B cell (primary cell): ENCODE measurements at regions not wholly inside any gene's neighbourhood (a gene's known extent, or its start where the extent isn't known, plus 50 kb on each side); places are given as distances from the start of the nearest gene placed in this dataset.

ENCODE experiments used
- ATAC-seq: fragments of 200-7000 bp; cut with Tn5 transposase; one replicate; pipeline ENCODE4 v1.10.0; 2021; ENCODE audit warnings: low read depth, mild to moderate bottlenecking, moderate number of reproducible peaks, moderate library complexity
- CTCF ChIA-PET: fragments of 350-600 bp; sonication (Branson Sonifier 250); formaldehyde crosslinking; loops from one replicate; lab custom pipeline; 2021; ENCODE audit warnings: antibody characterized with exemption, inconsistent platforms; lab: Charles Lee
- POLR2A ChIA-PET: fragments of 350-600 bp; sonication (Branson Sonifier 250); formaldehyde crosslinking; loops from one replicate; lab custom pipeline; 2021; ENCODE audit warnings: antibody characterized with exemption; lab: Charles Lee
- DNase-seq: peaks from one replicate; pipeline ENCODE4 v3.0.0; 2013
- H2AFZ ChIP-seq: 2 replicates; pipeline ENCODE4 v1.6.1; 2012; ENCODE audit warnings: mild to moderate bottlenecking, low read depth, low read length; ENCODE audit not compliant: insufficient read depth, poor library complexity, severe bottlenecking
- H3K27ac ChIP-seq, 2 donors: 1 replicate in 1 of 2; 2 replicates in 1 of 2; pipeline ENCODE4 v1.5.1; 2012 to 2013; ENCODE audit warnings: low read length in 2 of 2, mild to moderate bottlenecking in 2 of 2, moderate library complexity in 1 of 2
- H3K27me3 ChIP-seq, 4 experiments: fragments of 200-600 bp in 1 of 4; sonication (generic) in 1 of 4; replicated peaks in 1 of 4; 1 replicate in 2 of 4; 2 replicates in 2 of 4; pipeline versions ENCODE4 v1.6.1 to v1.7.0; 2013 to 2016; ENCODE audit warnings: low read length in 3 of 4, mild to moderate bottlenecking in 2 of 4, mixed read lengths in 1 of 4, moderate library complexity in 1 of 4; ENCODE audit not compliant: insufficient read depth in 4 of 4, control insufficient read depth in 3 of 4; ENCODE audit errors: control extremely low read depth in 1 of 4
- H3K36me3 ChIP-seq, 2 experiments: replicated peaks in 1 of 2; 1 replicate in 1 of 2; 2 replicates in 1 of 2; pipeline versions ENCODE4 v1.6.1 to v1.7.1; 2013; ENCODE audit warnings: low read length in 1 of 2; ENCODE audit not compliant: insufficient read depth in 2 of 2, control insufficient read depth in 1 of 2; ENCODE audit errors: control extremely low read depth in 1 of 2, extremely low read depth in 1 of 2
- H3K4me1 ChIP-seq, 2 donors: fragments of 200-600 bp in 1 of 2; sonication (generic) in 1 of 2; 1 replicate in 1 of 2; 2 replicates in 1 of 2; pipeline versions ENCODE4 v1.5.1 to v1.6.1; 2013 to 2017; ENCODE audit warnings: low read length in 2 of 2; ENCODE audit not compliant: control insufficient read depth in 2 of 2, insufficient read depth in 2 of 2
- H3K4me2 ChIP-seq: replicated peaks from 2 replicates; pipeline ENCODE3; 2012; ENCODE audit warnings: mild to moderate bottlenecking, low read depth, low read length; ENCODE audit not compliant: poor library complexity, severe bottlenecking
- H3K4me3 ChIP-seq, 5 experiments: fragments of 200-600 bp in 1 of 5; sonication (generic) in 1 of 5; 1 replicate in 3 of 5; 2 replicates in 2 of 5; pipeline versions ENCODE4 v1.5.1 to v1.7.0; 2011 to 2016; ENCODE audit warnings: low read length in 4 of 5, mild to moderate bottlenecking in 4 of 5, low read depth in 2 of 5, control low read depth in 1 of 5, moderate library complexity in 1 of 5; ENCODE audit not compliant: insufficient read depth in 1 of 5; ENCODE audit errors: control extremely low read depth in 1 of 5, extremely low read depth in 1 of 5
- H3K79me2 ChIP-seq: fragments of 200-600 bp; sonication (generic); one replicate; pipeline ENCODE4 v1.6.0; 2016; ENCODE audit warnings: low read length; ENCODE audit not compliant: control insufficient read depth, insufficient read depth
- H3K9ac ChIP-seq: fragments of 200-600 bp; sonication (generic); 2 replicates; pipeline ENCODE4 v1.6.1; 2017; ENCODE audit warnings: mild to moderate bottlenecking, low read length, moderate library complexity
- H3K9me3 ChIP-seq, 3 donors: one replicate each; pipeline versions ENCODE4 v1.6.1 to v1.7.1; 2013; ENCODE audit warnings: low read length in 2 of 3; ENCODE audit not compliant: control insufficient read depth in 2 of 3, insufficient read depth in 1 of 3; ENCODE audit errors: control extremely low read depth in 1 of 3
- H4K20me1 ChIP-seq: 2 replicates; pipeline ENCODE4 v1.6.0; 2012; ENCODE audit warnings: mild to moderate bottlenecking, low read length; ENCODE audit not compliant: insufficient read depth, control insufficient read depth, poor library complexity, severe bottlenecking
- H3K27ac Mint-ChIP-seq: one replicate; pipeline ENCODE4 v1.8.0; 2021; ENCODE audit warnings: mixed read lengths
- H3K27me3 Mint-ChIP-seq: one replicate; pipeline ENCODE4 v1.8.0; 2021; ENCODE audit warnings: mixed read lengths
- H3K4me1 Mint-ChIP-seq: one replicate; pipeline ENCODE4 v1.8.0; 2021; ENCODE audit warnings: mixed read lengths
- H3K4me3 Mint-ChIP-seq: one replicate; pipeline ENCODE4 v1.8.0; 2021; ENCODE audit warnings: mixed read lengths
- H3K9me3 Mint-ChIP-seq: one replicate; pipeline ENCODE4 v1.8.0; 2022; ENCODE audit warnings: mixed read lengths; ENCODE audit not compliant: insufficient read depth
- CTCF ChIP-seq: fragments of 200-600 bp; IDR thresholded peaks from one replicate; pipeline ENCODE4 v1.8.0; 2022; ENCODE audit warnings: antibody characterized with exemption, mild to moderate bottlenecking
- EZH2 ChIP-seq: IDR thresholded peaks from 2 replicates; pipeline ENCODE4 v1.6.1; 2012; ENCODE audit warnings: borderline replicate concordance, low read depth, mild to moderate bottlenecking, moderate library complexity, low read length; ENCODE audit not compliant: insufficient read depth, poor library complexity, severe bottlenecking
- WGBS: methylation state at CpG from one replicate; pipeline ENCODE4 v1.1.5; 2013; ENCODE audit warnings: missing lambda C conversion rate; ENCODE audit not compliant: insufficient coverage; 5-methylcytosine and 5-hydroxymethylcytosine counted together
- intact Hi-C: fragments of 100-400 bp; cut with micrococcal nuclease; formaldehyde crosslinking; loops from one replicate; pipeline ENCODE4 v1.10.0; 2022

GRCh38 chr13:105670179-105670990 is 865.1 kb downstream of the EFNB2 start:
- no peak overlapping the region for H3K4me3 Mint-ChIP-seq
- POLR2A ChIA-PET: no interaction called here
- no peak overlapping the region for H3K4me2 ChIP-seq

More at GRCh38 chr13:105670179-105670990, 865.1 kb downstream of the EFNB2 start:
- Histone ChIP-seq H3K4me1 (no peaks in the 10 kb centered on the region), H3K36me3 (no peaks in the 10 kb centered on the region), H3K27ac (no peak overlapping the region), H3K9me3 (peaks cover 0 to 2% (median 0%) of the 10 kb centered on the region in 3 donors), H3K79me2 (no peaks in the 10 kb centered on the region), H3K9ac (no peak overlapping the region), H4K20me1 (no peaks in the 10 kb centered on the region), H2AFZ (no peak overlapping the region), H3K4me3 (no peak overlapping the region), H3K27me3 (no peaks in the 10 kb centered on the region)
- Mint-ChIP-seq H3K4me1 (no peaks in the 10 kb centered on the region), H3K27ac (no peak overlapping the region), H3K9me3 (no peaks in the 10 kb centered on the region), H3K27me3 (no peaks in the 10 kb centered on the region)
- TF ChIP-seq CTCF (no peak), EZH2 (no peak)
- CTCF ChIA-PET: no interaction called here
- ATAC-seq: no peak
- DNase-seq: no peak
- intact Hi-C loops: no loop called here
- WGBS: no CpG with 5 or more reads among the region's 3 CpGs
